Neural cell (in vitro differentiated cells): ENCODE measurements at regions not wholly inside any gene's neighbourhood (a gene's known extent, or its start where the extent isn't known, plus 50 kb on each side); places are given as distances from the start of the nearest gene placed in this dataset.

Experiments used
- H2AFZ ChIP-seq: fragments of 200-600, 300-800 bp; sonication (generic), shearing (Covaris generic); 2 replicates; pipeline ENCODE4 v1.6.0; 2014; ENCODE audit warnings: low read depth, mild to moderate bottlenecking, antibody characterized with exemption, low read length, moderate library complexity
- H3F3A ChIP-seq: fragments of 200-600 bp; shearing (Covaris generic); 2 replicates; pipeline ENCODE4 v1.6.1; 2016; ENCODE audit warnings: mild to moderate bottlenecking, moderate library complexity, mixed read lengths, antibody characterized with exemption, low read length; ENCODE audit not compliant: insufficient read depth, poor library complexity, severe bottlenecking
- H3K27ac ChIP-seq: fragments of 200-600, 300-800 bp; sonication (generic), shearing (Covaris generic); 2 replicates; pipeline ENCODE4 v1.5.1; 2014; ENCODE audit warnings: mild to moderate bottlenecking, low read length, moderate library complexity
- H3K27me3 ChIP-seq: fragments of 300-800, 200-600 bp; sonication (generic), shearing (Covaris generic); 2 replicates; pipeline ENCODE4 v1.6.0; 2014; ENCODE audit warnings: mild to moderate bottlenecking, low read depth, low read length, moderate library complexity; ENCODE audit not compliant: insufficient read depth
- H3K36me3 ChIP-seq: fragments of 300-800, 200-600 bp; sonication (generic), shearing (Covaris generic); 2 replicates; pipeline ENCODE4 v1.5.1; 2014; ENCODE audit warnings: mild to moderate bottlenecking, antibody characterized with exemption, low read length, moderate library complexity; ENCODE audit not compliant: insufficient read depth
- H3K4me2 ChIP-seq: fragments of 300-800, 200-600 bp; sonication (generic), shearing (Covaris generic); 2 replicates; pipeline ENCODE4 v1.6.0; 2014; ENCODE audit warnings: mild to moderate bottlenecking, low read length
- H3K4me3 ChIP-seq: fragments of 300-800, 200-600 bp; sonication (generic), shearing (Covaris generic); 2 replicates; pipeline ENCODE4 v1.5.1; 2014; ENCODE audit warnings: mild to moderate bottlenecking, low read length, moderate library complexity
- H3K79me2 ChIP-seq: fragments of 200-600 bp; shearing (Covaris generic); replicated peaks from 2 replicates; pipeline ENCODE4 v1.6.0; 2014; ENCODE audit warnings: mild to moderate bottlenecking, low read length, moderate library complexity; ENCODE audit not compliant: insufficient read depth
- H3K9ac ChIP-seq: fragments of 300-800, 200-600 bp; sonication (generic), shearing (Covaris generic); 2 replicates; pipeline ENCODE4 v1.6.1; 2016; ENCODE audit warnings: mild to moderate bottlenecking, low read length, mixed read lengths
- H3K9me2 ChIP-seq: fragments of 200-600 bp; shearing (Covaris generic); 2 replicates; pipeline ENCODE4 v1.6.1; 2016; ENCODE audit warnings: mild to moderate bottlenecking, low read length, mixed read lengths; ENCODE audit not compliant: insufficient read depth
- H3K9me3 ChIP-seq: fragments of 200-600, 300-800 bp; sonication (generic), shearing (Covaris generic); 2 replicates; pipeline ENCODE4 v1.6.1; 2016; ENCODE audit warnings: mild to moderate bottlenecking, mixed run types, low read length, moderate library complexity, mixed read lengths
- H4K20me1 ChIP-seq: fragments of 200-600 bp; shearing (Covaris generic); 2 replicates; pipeline ENCODE4 v1.6.1; 2016; ENCODE audit warnings: mild to moderate bottlenecking, mixed run types; ENCODE audit not compliant: insufficient read depth
- EP300 ChIP-seq: fragments of 450-650 bp; conservative IDR thresholded peaks from 2 replicates; pipeline ENCODE4 v1.6.1; 2014; ENCODE audit warnings: antibody characterized with exemption, mild to moderate bottlenecking, moderate library complexity; ENCODE audit not compliant: poor library complexity, severe bottlenecking
- EZH2 ChIP-seq: fragments of 200-600, 300-800 bp; shearing (Covaris generic), sonication (generic); IDR thresholded peaks from 2 replicates; pipeline ENCODE4 v1.6.1; 2014; ENCODE audit warnings: antibody characterized with exemption, low read length, borderline replicate concordance, mild to moderate bottlenecking; ENCODE audit not compliant: insufficient read depth, poor library complexity, severe bottlenecking
- MXI1 ChIP-seq: fragments of 450-650 bp; conservative IDR thresholded peaks from 2 replicates; pipeline ENCODE4 v1.6.1; 2014; ENCODE audit warnings: antibody characterized with exemption, mild to moderate bottlenecking; ENCODE audit not compliant: poor library complexity, severe bottlenecking
- POLR2AphosphoS5 ChIP-seq: IDR thresholded peaks from 2 replicates; pipeline ENCODE4 v1.6.1; 2012
- RAD21 ChIP-seq: fragments of 450-650 bp; conservative IDR thresholded peaks from 2 replicates; pipeline ENCODE4 v1.6.1; 2014; ENCODE audit warnings: antibody characterized with exemption, mild to moderate bottlenecking, moderate library complexity
- SMC3 ChIP-seq: fragments of 450-650 bp; conservative IDR thresholded peaks from 2 replicates; pipeline ENCODE4 v1.6.1; 2014; ENCODE audit warnings: antibody characterized with exemption, mild to moderate bottlenecking, moderate library complexity; ENCODE audit not compliant: poor library complexity
- TAF1 ChIP-seq: IDR thresholded peaks from 2 replicates; pipeline ENCODE4 v1.6.1; 2012; ENCODE audit warnings: low read depth
- TF ChIP-seq, protein P1 (sequence below): IDR thresholded peaks from 2 replicates; pipeline ENCODE4 v1.6.1; 2012; ENCODE audit warnings: borderline replicate concordance
- TF ChIP-seq, protein P2 (sequence below): fragments of 450-650 bp; IDR thresholded peaks from 2 replicates; pipeline ENCODE4 v1.5.1; 2014; ENCODE audit warnings: antibody characterized with exemption, mild to moderate bottlenecking, moderate library complexity; ENCODE audit not compliant: poor library complexity, severe bottlenecking

DNA sequence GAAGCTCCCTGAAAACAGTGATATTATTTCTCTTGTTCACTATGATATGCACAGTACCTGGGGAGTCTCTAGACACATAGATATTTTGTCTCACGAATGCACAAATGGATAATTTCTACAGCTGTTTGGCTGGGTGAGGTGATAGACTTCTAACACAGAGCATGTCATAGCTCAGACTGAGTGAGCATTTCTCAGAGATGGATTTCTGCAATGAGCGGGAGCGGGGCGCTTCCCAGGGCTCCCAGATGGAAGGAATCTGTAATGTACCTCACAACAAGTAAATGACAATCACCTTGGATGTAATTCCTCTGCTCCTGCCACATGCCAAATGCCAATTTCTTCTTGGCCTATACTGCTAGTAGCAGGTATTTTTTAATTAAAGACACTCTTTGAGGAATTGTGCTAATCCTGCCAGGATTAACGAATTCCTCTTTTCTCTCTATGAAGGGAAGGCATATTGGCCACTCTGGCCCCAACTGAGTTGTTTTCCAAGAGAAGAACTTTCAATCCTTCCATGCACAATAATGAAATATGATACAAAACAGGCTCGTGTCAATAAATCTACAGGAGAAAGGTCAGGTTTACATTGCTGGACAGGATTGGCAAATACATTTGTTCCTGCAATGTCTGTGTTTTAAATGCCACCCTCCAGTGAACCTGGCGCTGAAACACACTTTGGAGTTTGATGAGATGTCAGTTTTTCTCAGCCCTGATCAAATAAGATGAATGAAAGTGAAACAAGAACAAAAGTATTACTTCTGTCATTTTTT lies 185.3 kb downstream of the CBLN1 start:
- Histone ChIP-seq H3K27ac (no peak overlapping the region), H3K4me3 (no peak overlapping the region), H2AFZ (no peak overlapping the region), H3F3A (no peaks in the 10 kb centered on the region), H3K9me3 (no peaks in the 10 kb centered on the region), H3K9ac (no peak overlapping the region), H3K4me2 (no peak overlapping the region), H3K27me3 (no peaks in the 10 kb centered on the region), H3K9me2 (no peaks in the 10 kb centered on the region), H3K36me3 (no peaks in the 10 kb centered on the region), H4K20me1 (no peaks in the 10 kb centered on the region), H3K79me2 (no peaks in the 10 kb centered on the region)
- TF ChIP-seq SMC3 (no peak), EP300 (peak; percentile 15)
- TF ChIP-seq, protein P1, sequence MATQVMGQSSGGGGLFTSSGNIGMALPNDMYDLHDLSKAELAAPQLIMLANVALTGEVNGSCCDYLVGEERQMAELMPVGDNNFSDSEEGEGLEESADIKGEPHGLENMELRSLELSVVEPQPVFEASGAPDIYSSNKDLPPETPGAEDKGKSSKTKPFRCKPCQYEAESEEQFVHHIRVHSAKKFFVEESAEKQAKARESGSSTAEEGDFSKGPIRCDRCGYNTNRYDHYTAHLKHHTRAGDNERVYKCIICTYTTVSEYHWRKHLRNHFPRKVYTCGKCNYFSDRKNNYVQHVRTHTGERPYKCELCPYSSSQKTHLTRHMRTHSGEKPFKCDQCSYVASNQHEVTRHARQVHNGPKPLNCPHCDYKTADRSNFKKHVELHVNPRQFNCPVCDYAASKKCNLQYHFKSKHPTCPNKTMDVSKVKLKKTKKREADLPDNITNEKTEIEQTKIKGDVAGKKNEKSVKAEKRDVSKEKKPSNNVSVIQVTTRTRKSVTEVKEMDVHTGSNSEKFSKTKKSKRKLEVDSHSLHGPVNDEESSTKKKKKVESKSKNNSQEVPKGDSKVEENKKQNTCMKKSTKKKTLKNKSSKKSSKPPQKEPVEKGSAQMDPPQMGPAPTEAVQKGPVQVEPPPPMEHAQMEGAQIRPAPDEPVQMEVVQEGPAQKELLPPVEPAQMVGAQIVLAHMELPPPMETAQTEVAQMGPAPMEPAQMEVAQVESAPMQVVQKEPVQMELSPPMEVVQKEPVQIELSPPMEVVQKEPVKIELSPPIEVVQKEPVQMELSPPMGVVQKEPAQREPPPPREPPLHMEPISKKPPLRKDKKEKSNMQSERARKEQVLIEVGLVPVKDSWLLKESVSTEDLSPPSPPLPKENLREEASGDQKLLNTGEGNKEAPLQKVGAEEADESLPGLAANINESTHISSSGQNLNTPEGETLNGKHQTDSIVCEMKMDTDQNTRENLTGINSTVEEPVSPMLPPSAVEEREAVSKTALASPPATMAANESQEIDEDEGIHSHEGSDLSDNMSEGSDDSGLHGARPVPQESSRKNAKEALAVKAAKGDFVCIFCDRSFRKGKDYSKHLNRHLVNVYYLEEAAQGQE, result peak; percentile 53

DNA sequence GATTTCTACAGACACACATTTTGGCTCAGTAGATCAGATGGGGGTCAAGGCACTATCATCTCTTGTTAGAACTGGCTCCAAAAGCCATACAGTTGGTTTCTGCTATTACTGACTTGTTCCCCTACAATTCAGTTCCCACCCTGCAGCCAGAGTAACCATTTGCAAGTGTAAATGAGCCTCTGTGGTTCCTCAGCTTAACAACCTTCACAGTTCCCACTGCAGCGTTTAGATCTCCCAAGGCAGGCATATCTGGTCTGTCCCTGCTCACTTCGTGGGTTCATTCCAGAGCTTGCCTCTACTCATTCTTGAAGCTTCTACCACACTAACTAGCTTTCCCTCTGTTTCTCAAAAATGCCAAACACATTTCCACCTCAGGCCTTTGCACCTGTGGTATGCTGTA lies 186.1 kb downstream of the CBLN1 start:
- no peaks in the 10 kb centered on the region for H3K79me2 ChIP-seq
- no peak overlapping the region for H3K4me3 ChIP-seq
- no peaks in the 10 kb centered on the region for H3K27me3 ChIP-seq
- H3F3A ChIP-seq, result no peaks in the 10 kb centered on the region
- no peaks in the 10 kb centered on the region for H3K9me3 ChIP-seq
- TF ChIP-seq, protein P1, result no peak
- no peak for TF ChIP-seq SMC3
- TF ChIP-seq POLR2AphosphoS5, result no peak
- TF ChIP-seq EP300, result no peak
- no peak for TF ChIP-seq MXI1
- TF ChIP-seq, protein P2, sequence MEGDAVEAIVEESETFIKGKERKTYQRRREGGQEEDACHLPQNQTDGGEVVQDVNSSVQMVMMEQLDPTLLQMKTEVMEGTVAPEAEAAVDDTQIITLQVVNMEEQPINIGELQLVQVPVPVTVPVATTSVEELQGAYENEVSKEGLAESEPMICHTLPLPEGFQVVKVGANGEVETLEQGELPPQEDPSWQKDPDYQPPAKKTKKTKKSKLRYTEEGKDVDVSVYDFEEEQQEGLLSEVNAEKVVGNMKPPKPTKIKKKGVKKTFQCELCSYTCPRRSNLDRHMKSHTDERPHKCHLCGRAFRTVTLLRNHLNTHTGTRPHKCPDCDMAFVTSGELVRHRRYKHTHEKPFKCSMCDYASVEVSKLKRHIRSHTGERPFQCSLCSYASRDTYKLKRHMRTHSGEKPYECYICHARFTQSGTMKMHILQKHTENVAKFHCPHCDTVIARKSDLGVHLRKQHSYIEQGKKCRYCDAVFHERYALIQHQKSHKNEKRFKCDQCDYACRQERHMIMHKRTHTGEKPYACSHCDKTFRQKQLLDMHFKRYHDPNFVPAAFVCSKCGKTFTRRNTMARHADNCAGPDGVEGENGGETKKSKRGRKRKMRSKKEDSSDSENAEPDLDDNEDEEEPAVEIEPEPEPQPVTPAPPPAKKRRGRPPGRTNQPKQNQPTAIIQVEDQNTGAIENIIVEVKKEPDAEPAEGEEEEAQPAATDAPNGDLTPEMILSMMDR, result no peak
- TF ChIP-seq EZH2, result no peak
- TF ChIP-seq RAD21, result no peak
- TF ChIP-seq TAF1, result no peak
- no peak overlapping the region for H2AFZ ChIP-seq
- H3K4me2 ChIP-seq, result no peak overlapping the region
- no peaks in the 10 kb centered on the region for H3K36me3 ChIP-seq
- no peak overlapping the region for H3K9ac ChIP-seq
- H3K9me2 ChIP-seq, result no peaks in the 10 kb centered on the region
- H4K20me1 ChIP-seq, result no peaks in the 10 kb centered on the region
- no peak overlapping the region for H3K27ac ChIP-seq
